ENCODE measurements at regions not wholly inside any gene's neighbourhood (a gene's known extent, or its start where the extent isn't known, plus 50 kb on each side); places are given as distances from the start of the nearest gene placed in this dataset.
"Not testable (repeated sequence)": the region's sequence is repeated elsewhere in the genome, so short reads cannot be mapped to it uniquely, and the experiment has no call there.

DNA sequence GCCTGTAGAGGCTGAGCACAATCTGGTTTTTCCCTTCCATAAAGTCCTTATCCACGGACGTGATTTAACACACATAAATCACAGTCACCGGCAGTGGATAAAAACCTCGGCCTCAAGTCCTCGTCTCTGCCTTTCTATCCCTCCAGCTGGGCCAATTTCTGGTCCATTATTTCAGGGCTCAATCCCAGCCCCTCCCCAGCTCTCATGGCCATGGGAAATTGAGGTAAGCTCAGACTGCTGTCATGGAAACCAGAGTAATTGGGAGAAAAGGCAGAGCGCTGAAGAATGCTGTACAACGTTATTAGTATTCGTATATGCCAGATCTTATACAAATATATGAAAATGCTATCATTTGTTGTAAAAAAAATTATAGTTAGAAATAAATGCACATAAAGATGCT lies 86.2 kb upstream of the USP29 start:
- Histone ChIP-seq H3K27me3 (ENCODE audit: insufficient read depth, low read depth, low read length) (no peaks in the 10 kb centered on the region), H3K9me3 (ENCODE audit: low read length) (peaks cover 7% of the 10 kb centered on the region), H3K4me2 (ENCODE audit: low read length) (no peak overlapping the region), H4K20me1 (ENCODE audit: insufficient read depth) (no peaks in the 10 kb centered on the region), H3K4me3 (ENCODE audit: low read length) (no peak overlapping the region), H3K9me2 (ENCODE audit: insufficient read depth, low read length) (no peaks in the 10 kb centered on the region), H3K9ac (ENCODE audit: low read length) (no peak overlapping the region), H3K36me3 (ENCODE audit: insufficient read depth, low read length) (no peaks in the 10 kb centered on the region), H3K27ac (ENCODE audit: low read length) (no peak overlapping the region), H2AFZ (ENCODE audit: low read depth, low read length) (no peak overlapping the region), H3K79me2 (replicated peaks; ENCODE audit: insufficient read depth, low read length) (no peaks in the 10 kb centered on the region), H3F3A (ENCODE audit: insufficient read depth, low read length, poor library complexity, severe bottlenecking) (no peaks in the 10 kb centered on the region)
- TF ChIP-seq, protein P1, sequence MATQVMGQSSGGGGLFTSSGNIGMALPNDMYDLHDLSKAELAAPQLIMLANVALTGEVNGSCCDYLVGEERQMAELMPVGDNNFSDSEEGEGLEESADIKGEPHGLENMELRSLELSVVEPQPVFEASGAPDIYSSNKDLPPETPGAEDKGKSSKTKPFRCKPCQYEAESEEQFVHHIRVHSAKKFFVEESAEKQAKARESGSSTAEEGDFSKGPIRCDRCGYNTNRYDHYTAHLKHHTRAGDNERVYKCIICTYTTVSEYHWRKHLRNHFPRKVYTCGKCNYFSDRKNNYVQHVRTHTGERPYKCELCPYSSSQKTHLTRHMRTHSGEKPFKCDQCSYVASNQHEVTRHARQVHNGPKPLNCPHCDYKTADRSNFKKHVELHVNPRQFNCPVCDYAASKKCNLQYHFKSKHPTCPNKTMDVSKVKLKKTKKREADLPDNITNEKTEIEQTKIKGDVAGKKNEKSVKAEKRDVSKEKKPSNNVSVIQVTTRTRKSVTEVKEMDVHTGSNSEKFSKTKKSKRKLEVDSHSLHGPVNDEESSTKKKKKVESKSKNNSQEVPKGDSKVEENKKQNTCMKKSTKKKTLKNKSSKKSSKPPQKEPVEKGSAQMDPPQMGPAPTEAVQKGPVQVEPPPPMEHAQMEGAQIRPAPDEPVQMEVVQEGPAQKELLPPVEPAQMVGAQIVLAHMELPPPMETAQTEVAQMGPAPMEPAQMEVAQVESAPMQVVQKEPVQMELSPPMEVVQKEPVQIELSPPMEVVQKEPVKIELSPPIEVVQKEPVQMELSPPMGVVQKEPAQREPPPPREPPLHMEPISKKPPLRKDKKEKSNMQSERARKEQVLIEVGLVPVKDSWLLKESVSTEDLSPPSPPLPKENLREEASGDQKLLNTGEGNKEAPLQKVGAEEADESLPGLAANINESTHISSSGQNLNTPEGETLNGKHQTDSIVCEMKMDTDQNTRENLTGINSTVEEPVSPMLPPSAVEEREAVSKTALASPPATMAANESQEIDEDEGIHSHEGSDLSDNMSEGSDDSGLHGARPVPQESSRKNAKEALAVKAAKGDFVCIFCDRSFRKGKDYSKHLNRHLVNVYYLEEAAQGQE (IDR thresholded peaks at IDR 0.05; ENCODE audit: borderline replicate concordance): no peak
- TF ChIP-seq RAD21 (conservative IDR thresholded peaks at IDR 0.05): no peak
- no peak for TF ChIP-seq EP300 (conservative IDR thresholded peaks at IDR 0.05; ENCODE audit: poor library complexity, severe bottlenecking)
- no peak for TF ChIP-seq EZH2 (IDR thresholded peaks at IDR 0.05; ENCODE audit: borderline replicate concordance, insufficient read depth, low read length, poor library complexity, severe bottlenecking)
- TF ChIP-seq POLR2AphosphoS5 (IDR thresholded peaks at IDR 0.05): no peak
- TF ChIP-seq SMC3 (conservative IDR thresholded peaks at IDR 0.05; ENCODE audit: poor library complexity): no peak
- TF ChIP-seq, protein P2, sequence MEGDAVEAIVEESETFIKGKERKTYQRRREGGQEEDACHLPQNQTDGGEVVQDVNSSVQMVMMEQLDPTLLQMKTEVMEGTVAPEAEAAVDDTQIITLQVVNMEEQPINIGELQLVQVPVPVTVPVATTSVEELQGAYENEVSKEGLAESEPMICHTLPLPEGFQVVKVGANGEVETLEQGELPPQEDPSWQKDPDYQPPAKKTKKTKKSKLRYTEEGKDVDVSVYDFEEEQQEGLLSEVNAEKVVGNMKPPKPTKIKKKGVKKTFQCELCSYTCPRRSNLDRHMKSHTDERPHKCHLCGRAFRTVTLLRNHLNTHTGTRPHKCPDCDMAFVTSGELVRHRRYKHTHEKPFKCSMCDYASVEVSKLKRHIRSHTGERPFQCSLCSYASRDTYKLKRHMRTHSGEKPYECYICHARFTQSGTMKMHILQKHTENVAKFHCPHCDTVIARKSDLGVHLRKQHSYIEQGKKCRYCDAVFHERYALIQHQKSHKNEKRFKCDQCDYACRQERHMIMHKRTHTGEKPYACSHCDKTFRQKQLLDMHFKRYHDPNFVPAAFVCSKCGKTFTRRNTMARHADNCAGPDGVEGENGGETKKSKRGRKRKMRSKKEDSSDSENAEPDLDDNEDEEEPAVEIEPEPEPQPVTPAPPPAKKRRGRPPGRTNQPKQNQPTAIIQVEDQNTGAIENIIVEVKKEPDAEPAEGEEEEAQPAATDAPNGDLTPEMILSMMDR (IDR thresholded peaks at IDR 0.05; ENCODE audit: poor library complexity, severe bottlenecking): no peak
- no peak for TF ChIP-seq MXI1 (conservative IDR thresholded peaks at IDR 0.05; ENCODE audit: poor library complexity, severe bottlenecking)
- no peak for TF ChIP-seq TAF1 (IDR thresholded peaks at IDR 0.05; ENCODE audit: low read depth)

DNA sequence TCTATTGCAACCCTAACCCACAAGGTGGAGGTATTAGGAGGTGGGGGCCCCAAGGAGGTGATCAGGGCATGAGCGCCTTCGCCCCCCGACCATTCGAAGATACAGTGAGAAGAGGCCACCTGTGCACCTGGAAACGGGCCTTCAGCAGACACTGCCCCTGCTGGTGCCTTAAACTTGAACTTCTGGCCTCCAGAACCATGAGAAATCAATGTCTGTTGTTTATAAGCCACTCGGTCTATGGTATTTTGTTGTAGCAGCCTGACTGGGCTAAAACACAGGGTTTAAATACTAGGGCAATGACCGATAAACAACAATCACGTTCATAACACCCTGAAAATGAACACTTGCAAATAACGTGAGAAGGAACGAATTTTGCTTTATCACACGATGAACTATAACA lies 85.2 kb upstream of the USP29 start:
- no peaks in the 10 kb centered on the region for H3K79me2 ChIP-seq (replicated peaks; ENCODE audit: insufficient read depth, low read length)
- H3K27ac ChIP-seq (ENCODE audit: low read length): no peak overlapping the region
- H3K4me3 ChIP-seq (ENCODE audit: low read length): no peak overlapping the region
- H2AFZ ChIP-seq (ENCODE audit: low read depth, low read length): no peak overlapping the region
- H3K9me2 ChIP-seq (ENCODE audit: insufficient read depth, low read length): no peaks in the 10 kb centered on the region
- H3K4me2 ChIP-seq (ENCODE audit: low read length): no peak overlapping the region
- no peaks in the 10 kb centered on the region for H4K20me1 ChIP-seq (ENCODE audit: insufficient read depth)
- peaks cover 7% of the 10 kb centered on the region for H3K9me3 ChIP-seq (ENCODE audit: low read length)
- TF ChIP-seq TAF1 (IDR thresholded peaks at IDR 0.05; ENCODE audit: low read depth) (no peak), EP300 (conservative IDR thresholded peaks at IDR 0.05; ENCODE audit: poor library complexity, severe bottlenecking) (no peak)
- H3K9ac ChIP-seq (ENCODE audit: low read length): no peak overlapping the region
- H3F3A ChIP-seq (ENCODE audit: insufficient read depth, low read length, poor library complexity, severe bottlenecking): no peaks in the 10 kb centered on the region
- H3K27me3 ChIP-seq (ENCODE audit: insufficient read depth, low read depth, low read length): no peaks in the 10 kb centered on the region
- H3K36me3 ChIP-seq (ENCODE audit: insufficient read depth, low read length): no peaks in the 10 kb centered on the region

DNA sequence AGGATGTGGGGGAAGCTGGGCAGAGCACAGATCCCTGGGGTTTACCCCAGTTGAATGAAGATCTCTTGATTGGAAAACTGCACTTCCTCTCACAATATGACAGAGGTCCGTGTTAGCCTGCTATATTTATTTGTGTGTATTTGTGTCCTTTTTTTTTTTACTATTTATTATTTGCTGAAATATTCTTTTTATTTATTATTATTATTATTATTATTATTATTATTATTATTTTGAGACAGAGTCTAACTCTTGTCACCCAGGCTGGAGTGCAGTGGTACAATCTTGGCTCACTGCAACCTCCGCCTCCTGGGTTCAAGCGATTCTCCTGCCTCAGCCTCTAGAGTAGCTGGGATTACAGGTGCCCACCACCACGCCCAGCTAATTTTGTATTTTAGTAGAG lies 84.0 kb upstream of the USP29 start:
- not testable (repeated sequence) for H3K9me3 ChIP-seq (ENCODE audit: low read length); H3K27me3 ChIP-seq (ENCODE audit: insufficient read depth, low read depth, low read length); H3K4me3 ChIP-seq (ENCODE audit: low read length); H3K9ac ChIP-seq (ENCODE audit: low read length); H4K20me1 ChIP-seq (ENCODE audit: insufficient read depth); H3K27ac ChIP-seq (ENCODE audit: low read length); H3K36me3 ChIP-seq (ENCODE audit: insufficient read depth, low read length); H2AFZ ChIP-seq (ENCODE audit: low read depth, low read length); H3F3A ChIP-seq (ENCODE audit: insufficient read depth, low read length, poor library complexity, severe bottlenecking); H3K4me2 ChIP-seq (ENCODE audit: low read length); H3K79me2 ChIP-seq (replicated peaks; ENCODE audit: insufficient read depth, low read length); H3K9me2 ChIP-seq (ENCODE audit: insufficient read depth, low read length)
